Loucy (cell line): ENCODE measurements at regions not wholly inside any gene's neighbourhood (a gene's known extent, or its start where the extent isn't known, plus 50 kb on each side); places are given as distances from the start of the nearest gene placed in this dataset.

Experiments used
- EZH2phosphoT487 ChIP-seq: fragments of 200-600 bp; IDR thresholded peaks from 2 replicates; pipeline ENCODE4 v1.6.1; 2018; ENCODE audit warnings: antibody characterized with exemption, mild to moderate bottlenecking, moderate library complexity, borderline replicate concordance
- TF ChIP-seq, protein P1 (sequence below): fragments of 200-600 bp; sonication (generic); conservative IDR thresholded peaks from 2 replicates; pipeline ENCODE4 v1.5.1; 2014; ENCODE audit warnings: mild to moderate bottlenecking, antibody characterized with exemption, low read length

DNA sequence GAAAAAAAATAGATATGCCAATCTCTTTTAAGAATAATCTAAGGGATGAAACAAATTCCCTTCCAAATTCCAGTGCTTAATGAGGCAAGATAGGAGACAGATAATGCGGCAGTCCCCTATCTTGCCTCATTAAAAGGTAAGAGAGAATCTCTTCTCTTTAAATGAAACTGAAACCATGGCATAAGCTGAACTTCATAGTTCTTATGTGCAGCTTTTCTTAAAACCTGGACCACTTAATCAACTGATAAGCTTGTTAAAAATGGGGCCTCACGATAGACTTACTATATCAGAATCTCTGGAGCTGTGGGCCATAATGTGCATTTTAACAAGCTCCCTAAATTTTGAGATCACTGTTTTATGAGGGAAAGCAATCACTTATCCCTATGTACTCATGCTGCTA is 79.2 kb downstream of the NIBAN1 start:
- TF ChIP-seq, protein P1, sequence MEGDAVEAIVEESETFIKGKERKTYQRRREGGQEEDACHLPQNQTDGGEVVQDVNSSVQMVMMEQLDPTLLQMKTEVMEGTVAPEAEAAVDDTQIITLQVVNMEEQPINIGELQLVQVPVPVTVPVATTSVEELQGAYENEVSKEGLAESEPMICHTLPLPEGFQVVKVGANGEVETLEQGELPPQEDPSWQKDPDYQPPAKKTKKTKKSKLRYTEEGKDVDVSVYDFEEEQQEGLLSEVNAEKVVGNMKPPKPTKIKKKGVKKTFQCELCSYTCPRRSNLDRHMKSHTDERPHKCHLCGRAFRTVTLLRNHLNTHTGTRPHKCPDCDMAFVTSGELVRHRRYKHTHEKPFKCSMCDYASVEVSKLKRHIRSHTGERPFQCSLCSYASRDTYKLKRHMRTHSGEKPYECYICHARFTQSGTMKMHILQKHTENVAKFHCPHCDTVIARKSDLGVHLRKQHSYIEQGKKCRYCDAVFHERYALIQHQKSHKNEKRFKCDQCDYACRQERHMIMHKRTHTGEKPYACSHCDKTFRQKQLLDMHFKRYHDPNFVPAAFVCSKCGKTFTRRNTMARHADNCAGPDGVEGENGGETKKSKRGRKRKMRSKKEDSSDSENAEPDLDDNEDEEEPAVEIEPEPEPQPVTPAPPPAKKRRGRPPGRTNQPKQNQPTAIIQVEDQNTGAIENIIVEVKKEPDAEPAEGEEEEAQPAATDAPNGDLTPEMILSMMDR = no peak
- no peak for TF ChIP-seq EZH2phosphoT487
